Transverse colon (tissue), 4 donors: ENCODE measurements at regions not wholly inside any gene's neighbourhood (a gene's known extent, or its start where the extent isn't known, plus 50 kb on each side); places are given as distances from the start of the nearest gene placed in this dataset.
A peak's percentile ranks its signal among the peaks of the same experiment; 100 is the strongest.

ENCODE experiments used
- EP300 ChIP-seq: sonication (generic); formaldehyde crosslinking; IDR thresholded peaks from one replicate; pipeline ENCODE4 v1.6.1; 2017; ENCODE audit warnings: antibody characterized with exemption, low read depth
- POLR2A ChIP-seq: fragments of 450-650 bp; IDR thresholded peaks from one replicate; pipeline ENCODE4 v1.6.1; 2016; ENCODE audit warnings: antibody characterized with exemption, mild to moderate bottlenecking, moderate library complexity
- POLR2AphosphoS5 ChIP-seq, 3 donors: sonication (generic); formaldehyde crosslinking; IDR thresholded peaks; one replicate each; pipeline ENCODE4 v1.6.1; 2016; ENCODE audit warnings: antibody characterized with exemption in 3 of 3
- TF ChIP-seq, protein P1 (sequence below), 5 experiments: fragments of 200-600 bp in 3 of 5; fragments of 450-650 bp in 2 of 5; sonication (generic) in 3 of 5; IDR thresholded peaks; 1 replicate in 2 of 5; 2 replicates in 3 of 5; pipeline ENCODE4 v1.5.1; 2016 to 2017; ENCODE audit warnings: antibody characterized with exemption in 5 of 5, inconsistent platforms in 3 of 5, mild to moderate bottlenecking in 2 of 5, moderate library complexity in 1 of 5

DNA sequence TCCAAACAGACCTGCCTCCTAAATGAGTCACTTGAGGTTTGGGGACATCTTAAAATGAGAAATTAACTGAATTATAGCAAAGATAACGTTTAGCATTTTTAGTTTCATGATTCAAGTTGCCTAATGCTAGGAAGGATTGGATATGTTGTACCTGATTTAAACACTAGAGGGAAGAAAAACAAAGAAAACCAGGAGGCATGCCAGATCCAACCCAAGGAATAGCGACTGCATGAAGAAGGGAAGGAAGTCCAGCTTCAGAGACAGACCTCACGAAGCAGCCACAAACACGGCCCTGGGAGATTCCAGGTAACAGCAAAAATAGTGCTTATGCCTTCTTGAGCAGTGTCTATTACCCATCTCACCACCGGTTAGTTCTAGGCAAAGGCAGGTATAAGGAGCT lies 499.9 kb upstream of the SPHKAP start:
- TF ChIP-seq, protein P1, sequence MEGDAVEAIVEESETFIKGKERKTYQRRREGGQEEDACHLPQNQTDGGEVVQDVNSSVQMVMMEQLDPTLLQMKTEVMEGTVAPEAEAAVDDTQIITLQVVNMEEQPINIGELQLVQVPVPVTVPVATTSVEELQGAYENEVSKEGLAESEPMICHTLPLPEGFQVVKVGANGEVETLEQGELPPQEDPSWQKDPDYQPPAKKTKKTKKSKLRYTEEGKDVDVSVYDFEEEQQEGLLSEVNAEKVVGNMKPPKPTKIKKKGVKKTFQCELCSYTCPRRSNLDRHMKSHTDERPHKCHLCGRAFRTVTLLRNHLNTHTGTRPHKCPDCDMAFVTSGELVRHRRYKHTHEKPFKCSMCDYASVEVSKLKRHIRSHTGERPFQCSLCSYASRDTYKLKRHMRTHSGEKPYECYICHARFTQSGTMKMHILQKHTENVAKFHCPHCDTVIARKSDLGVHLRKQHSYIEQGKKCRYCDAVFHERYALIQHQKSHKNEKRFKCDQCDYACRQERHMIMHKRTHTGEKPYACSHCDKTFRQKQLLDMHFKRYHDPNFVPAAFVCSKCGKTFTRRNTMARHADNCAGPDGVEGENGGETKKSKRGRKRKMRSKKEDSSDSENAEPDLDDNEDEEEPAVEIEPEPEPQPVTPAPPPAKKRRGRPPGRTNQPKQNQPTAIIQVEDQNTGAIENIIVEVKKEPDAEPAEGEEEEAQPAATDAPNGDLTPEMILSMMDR (IDR thresholded peaks at IDR 0.05) = peak; percentile 44 to 66 (median 49)
- TF ChIP-seq EP300 = no peak
- TF ChIP-seq POLR2AphosphoS5 (IDR thresholded peaks at IDR 0.05) = no peak
- TF ChIP-seq POLR2A = no peak
